ENCODE measurements at regions not wholly inside any gene's neighbourhood (a gene's known extent, or its start where the extent isn't known, plus 50 kb on each side); places are given as distances from the start of the nearest gene placed in this dataset.

DNA sequence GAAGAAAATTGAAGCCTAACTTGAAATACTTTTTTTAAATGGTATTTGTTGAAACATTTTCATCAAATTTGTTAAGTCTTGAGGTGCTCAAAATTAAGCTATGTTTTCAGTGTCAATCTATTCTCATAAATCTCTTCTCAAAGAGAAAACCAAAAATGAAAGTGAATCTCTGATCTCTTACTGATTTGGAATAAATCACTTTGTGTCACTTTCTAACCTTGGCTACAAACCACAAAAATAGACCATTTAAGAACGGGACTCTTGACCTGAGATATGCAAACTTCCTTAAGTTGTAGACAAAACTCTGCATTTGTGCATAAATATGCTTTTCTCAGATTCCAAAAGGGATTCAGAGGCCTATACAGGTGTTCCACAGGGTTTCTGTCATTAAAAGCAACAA, 192.9 kb downstream of the SEC23A start:
- H4K20me1 ChIP-seq (ENCODE audit: insufficient read depth, low read length), result no peaks in the 10 kb centered on the region
- POLR2A ChIA-PET, result interaction anchor here (0.5 kb wide), 1 partner anchor 13 kb away, joined by 3 read pairs; no protein-coding TSS in a partner anchor
- H3K4me1 ChIP-seq (ENCODE audit: insufficient read depth, low read length, poor library complexity, severe bottlenecking), result no peaks in the 10 kb centered on the region
- no peaks in the 10 kb centered on the region for H3K9me2 ChIP-seq (ENCODE audit: insufficient read depth, low read length)
- TF ChIP-seq EZH2phosphoT487 (IDR thresholded peaks at IDR 0.05; ENCODE audit: borderline replicate concordance, low read depth, low read length), result no peak
- TF ChIP-seq, protein P1, sequence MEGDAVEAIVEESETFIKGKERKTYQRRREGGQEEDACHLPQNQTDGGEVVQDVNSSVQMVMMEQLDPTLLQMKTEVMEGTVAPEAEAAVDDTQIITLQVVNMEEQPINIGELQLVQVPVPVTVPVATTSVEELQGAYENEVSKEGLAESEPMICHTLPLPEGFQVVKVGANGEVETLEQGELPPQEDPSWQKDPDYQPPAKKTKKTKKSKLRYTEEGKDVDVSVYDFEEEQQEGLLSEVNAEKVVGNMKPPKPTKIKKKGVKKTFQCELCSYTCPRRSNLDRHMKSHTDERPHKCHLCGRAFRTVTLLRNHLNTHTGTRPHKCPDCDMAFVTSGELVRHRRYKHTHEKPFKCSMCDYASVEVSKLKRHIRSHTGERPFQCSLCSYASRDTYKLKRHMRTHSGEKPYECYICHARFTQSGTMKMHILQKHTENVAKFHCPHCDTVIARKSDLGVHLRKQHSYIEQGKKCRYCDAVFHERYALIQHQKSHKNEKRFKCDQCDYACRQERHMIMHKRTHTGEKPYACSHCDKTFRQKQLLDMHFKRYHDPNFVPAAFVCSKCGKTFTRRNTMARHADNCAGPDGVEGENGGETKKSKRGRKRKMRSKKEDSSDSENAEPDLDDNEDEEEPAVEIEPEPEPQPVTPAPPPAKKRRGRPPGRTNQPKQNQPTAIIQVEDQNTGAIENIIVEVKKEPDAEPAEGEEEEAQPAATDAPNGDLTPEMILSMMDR (conservative IDR thresholded peaks at IDR 0.05; ENCODE audit: low read length), result no peak
- H3K4me3 ChIP-seq (ENCODE audit: low read depth, low read length, poor library complexity, severe bottlenecking), result no peak overlapping the region
- H3K79me2 ChIP-seq (ENCODE audit: insufficient read depth, low read depth, low read length), result no peaks in the 10 kb centered on the region
- H2AFZ ChIP-seq (ENCODE audit: low read length), result no peak overlapping the region
- no TSS peak for BruUV-seq (replicated peaks)
- H3K36me3 ChIP-seq (ENCODE audit: insufficient read depth, low read length), result no peaks in the 10 kb centered on the region
- intact Hi-C loops (cut with micrococcal nuclease; ENCODE audit: unreplicated experiment), result no loop called here
- no peak for DNase-seq (ENCODE audit: low spot score)
- CTCF ChIA-PET (ENCODE audit: unreplicated experiment), result no interaction called here
- H3K27ac ChIP-seq (ENCODE audit: low read depth, low read length, poor library complexity, severe bottlenecking), result no peak overlapping the region
- no peak overlapping the region for H3K4me2 ChIP-seq (ENCODE audit: low read length)
- H3K9me3 ChIP-seq (ENCODE audit: low read length), result no peaks in the 10 kb centered on the region

DNA sequence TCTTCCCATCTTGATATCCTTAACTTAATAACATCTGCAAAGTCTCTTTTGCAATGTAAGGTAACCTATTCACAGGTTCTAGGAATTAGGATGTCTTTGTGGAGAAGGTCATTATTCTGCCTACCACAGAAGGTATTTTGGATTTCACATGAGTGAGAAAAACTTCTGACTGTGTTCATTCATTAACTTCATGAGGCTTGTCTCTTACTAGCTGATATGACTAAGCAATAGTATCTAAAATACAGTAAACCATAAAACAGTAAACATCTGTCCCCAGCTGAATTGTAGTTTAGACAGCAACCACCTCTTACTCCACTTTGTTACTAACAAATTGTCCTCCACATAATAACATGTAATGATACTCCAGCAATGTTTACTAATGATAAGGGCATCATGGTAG, 198.1 kb downstream of the SEC23A start:
- no peaks in the 10 kb centered on the region for H3K4me1 ChIP-seq (ENCODE audit: insufficient read depth, low read length, poor library complexity, severe bottlenecking)
- H3K27ac ChIP-seq (ENCODE audit: low read depth, low read length, poor library complexity, severe bottlenecking), result no peak overlapping the region
- intact Hi-C loops (cut with micrococcal nuclease; ENCODE audit: unreplicated experiment), result no loop called here
- no peak overlapping the region for H3K4me2 ChIP-seq (ENCODE audit: low read length)
- no peaks in the 10 kb centered on the region for H4K20me1 ChIP-seq (ENCODE audit: insufficient read depth, low read length)
- H3K9me3 ChIP-seq (ENCODE audit: low read length), result no peaks in the 10 kb centered on the region
- BruUV-seq (replicated peaks), result no TSS peak
- no peaks in the 10 kb centered on the region for H3K79me2 ChIP-seq (ENCODE audit: insufficient read depth, low read depth, low read length)
- H3K9me2 ChIP-seq (ENCODE audit: insufficient read depth, low read length), result no peaks in the 10 kb centered on the region
- ChIA-PET POLR2A (no interaction called here), CTCF (ENCODE audit: unreplicated experiment) (no interaction called here)
- H2AFZ ChIP-seq (ENCODE audit: low read length), result no peak overlapping the region
- no peaks in the 10 kb centered on the region for H3K36me3 ChIP-seq (ENCODE audit: insufficient read depth, low read length)
- TF ChIP-seq, protein P1 (conservative IDR thresholded peaks at IDR 0.05; ENCODE audit: low read length), result no peak
- no peak for TF ChIP-seq EZH2phosphoT487 (IDR thresholded peaks at IDR 0.05; ENCODE audit: borderline replicate concordance, low read depth, low read length)
- H3K4me3 ChIP-seq (ENCODE audit: low read depth, low read length, poor library complexity, severe bottlenecking), result no peak overlapping the region
- DNase-seq (ENCODE audit: low spot score), result no peak

DNA sequence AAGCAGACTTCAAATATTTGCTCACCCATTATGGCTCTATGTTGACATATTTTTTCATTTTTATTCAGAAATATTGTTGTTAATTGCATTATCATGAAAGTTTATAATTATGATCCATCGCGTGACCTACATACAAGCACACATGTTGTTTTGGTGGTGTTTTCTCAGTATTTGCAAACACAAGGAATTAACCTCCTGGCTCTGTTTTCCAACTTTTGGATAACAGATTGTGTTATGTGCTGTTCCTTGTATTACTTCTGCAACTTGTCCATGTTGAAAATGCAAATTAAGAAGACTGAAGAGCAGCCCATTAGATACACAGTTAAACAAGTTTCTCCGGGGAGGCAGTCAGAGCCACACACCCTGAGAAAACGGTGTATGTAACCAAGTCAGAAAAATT, 201.2 kb downstream of the SEC23A start:
- no peak for TF ChIP-seq EZH2phosphoT487 (IDR thresholded peaks at IDR 0.05; ENCODE audit: borderline replicate concordance, low read depth, low read length)
- TF ChIP-seq, protein P1 (conservative IDR thresholded peaks at IDR 0.05; ENCODE audit: low read length), result no peak
- H3K9me2 ChIP-seq (ENCODE audit: insufficient read depth, low read length), result no peaks in the 10 kb centered on the region
- H2AFZ ChIP-seq (ENCODE audit: low read length), result no peak overlapping the region
- no peaks in the 10 kb centered on the region for H4K20me1 ChIP-seq (ENCODE audit: insufficient read depth, low read length)
- no peak for DNase-seq (ENCODE audit: low spot score)
- no peak overlapping the region for H3K4me3 ChIP-seq (ENCODE audit: low read depth, low read length, poor library complexity, severe bottlenecking)
- H3K9me3 ChIP-seq (ENCODE audit: low read length), result no peaks in the 10 kb centered on the region
- H3K36me3 ChIP-seq (ENCODE audit: insufficient read depth, low read length), result no peaks in the 10 kb centered on the region
- ChIA-PET POLR2A (no interaction called here), CTCF (ENCODE audit: unreplicated experiment) (no interaction called here)
- no peaks in the 10 kb centered on the region for H3K4me1 ChIP-seq (ENCODE audit: insufficient read depth, low read length, poor library complexity, severe bottlenecking)
- intact Hi-C loops (cut with micrococcal nuclease; ENCODE audit: unreplicated experiment), result no loop called here
- no peak overlapping the region for H3K4me2 ChIP-seq (ENCODE audit: low read length)
- no peak overlapping the region for H3K27ac ChIP-seq (ENCODE audit: low read depth, low read length, poor library complexity, severe bottlenecking)
- no peaks in the 10 kb centered on the region for H3K79me2 ChIP-seq (ENCODE audit: insufficient read depth, low read depth, low read length)
- no TSS peak for BruUV-seq (replicated peaks)

All from OCI-LY7 (cell line).